ENCODE measurements at regions not wholly inside any gene's neighbourhood (a gene's known extent, or its start where the extent isn't known, plus 50 kb on each side); places are given as distances from the start of the nearest gene placed in this dataset.

- CTCF ChIA-PET: no interaction called here
- POLR2A ChIA-PET: no interaction called here
Measured at GRCh38 chr18:7288544-7288943, 57.7 kb downstream of the LRRC30 start.

DNA sequence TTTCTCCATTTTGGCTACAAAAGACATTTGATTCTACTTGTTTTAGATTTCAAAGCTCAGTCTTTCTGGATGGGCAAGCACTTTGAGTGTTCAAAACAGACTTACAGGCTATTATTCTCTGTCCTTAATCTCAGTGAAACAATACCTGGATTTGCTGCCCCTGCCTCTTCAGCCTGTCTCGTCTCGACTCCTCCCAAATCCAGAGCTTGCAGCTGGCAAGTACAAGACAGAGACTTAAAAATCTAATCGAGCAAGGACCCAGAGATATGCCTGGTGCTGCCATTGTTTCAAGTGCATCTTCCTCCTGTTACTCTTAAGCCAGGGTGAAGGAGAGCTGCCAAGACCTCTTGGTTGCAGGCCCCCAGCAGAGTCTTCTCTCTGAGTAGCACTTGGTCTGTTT, 59.2 kb downstream of the LRRC30 start:
- ChIA-PET POLR2A (no interaction called here), CTCF (no interaction called here)

GRCh38 chr18:7291046-7291445, 60.2 kb downstream of the LRRC30 start:
- CTCF ChIA-PET: no interaction called here
- POLR2A ChIA-PET: no interaction called here

GRCh38 chr18:7298149-7298548, 67.3 kb downstream of the LRRC30 start:
- POLR2A ChIA-PET: no interaction called here
- CTCF ChIA-PET: no interaction called here

GRCh38 chr18:7301094-7301493, 70.2 kb downstream of the LRRC30 start:
- CTCF ChIA-PET: no interaction called here
- POLR2A ChIA-PET: no interaction called here

DNA sequence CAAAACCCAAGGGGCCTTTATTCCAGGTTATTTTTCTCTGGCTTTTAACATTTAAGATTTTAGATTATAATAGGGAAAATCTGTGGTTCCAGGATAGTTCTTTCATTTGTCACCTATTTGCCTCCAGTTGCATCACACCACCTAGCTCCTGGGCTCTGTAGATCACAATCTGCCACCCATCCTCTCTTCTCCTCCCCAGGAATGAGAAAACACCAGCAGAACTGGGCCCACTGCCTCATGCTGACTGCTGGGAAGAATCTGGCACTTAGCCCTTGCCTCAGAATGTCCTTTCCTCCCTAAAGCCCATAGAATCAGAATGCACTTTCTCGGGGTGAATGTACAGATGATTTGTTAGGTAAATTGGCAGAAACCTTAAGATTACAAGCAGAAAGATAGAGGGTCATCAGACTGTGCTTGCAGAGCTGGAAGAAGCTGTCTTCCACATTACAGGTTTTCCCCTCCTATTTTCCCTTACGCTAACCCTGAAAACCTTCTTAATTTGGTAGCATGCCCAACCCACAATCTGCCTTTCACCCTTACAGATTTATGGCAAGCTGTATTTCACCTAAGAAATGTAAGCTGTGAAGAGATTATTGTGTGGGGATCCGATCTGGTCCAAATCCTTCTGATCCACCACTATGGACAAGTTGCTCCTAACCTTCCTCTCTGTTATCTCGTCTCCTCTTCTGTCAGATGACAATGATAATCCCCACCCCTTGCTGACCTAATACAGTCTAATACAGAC, 72.6 kb downstream of the LRRC30 start:
- ChIA-PET CTCF (no interaction called here), POLR2A (no interaction called here)

DNA sequence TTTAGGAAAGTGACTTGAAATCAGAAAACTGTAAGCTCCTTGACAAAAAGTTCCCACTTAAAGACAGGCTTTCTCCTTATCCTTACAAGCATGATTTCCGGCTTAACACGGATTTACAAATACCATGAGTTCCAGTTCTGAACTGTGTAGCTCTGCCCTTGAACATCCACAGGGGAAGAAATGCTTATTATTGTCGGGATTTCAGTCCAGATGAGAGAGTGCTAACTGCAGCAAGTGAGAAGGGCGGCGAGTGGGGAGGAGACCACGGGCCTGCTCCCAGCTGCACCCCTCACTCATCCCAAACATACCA, 73.1 kb downstream of the LRRC30 start:
- POLR2A ChIA-PET: no interaction called here
- CTCF ChIA-PET: interaction anchor here (0.6 kb wide), 1 partner anchor 1238 kb away, joined by 3 read pairs; no protein-coding TSS in a partner anchor

- CTCF ChIA-PET: no interaction called here
Measured at GRCh38 chr18:7305416-7305815, 74.5 kb downstream of the LRRC30 start.

DNA sequence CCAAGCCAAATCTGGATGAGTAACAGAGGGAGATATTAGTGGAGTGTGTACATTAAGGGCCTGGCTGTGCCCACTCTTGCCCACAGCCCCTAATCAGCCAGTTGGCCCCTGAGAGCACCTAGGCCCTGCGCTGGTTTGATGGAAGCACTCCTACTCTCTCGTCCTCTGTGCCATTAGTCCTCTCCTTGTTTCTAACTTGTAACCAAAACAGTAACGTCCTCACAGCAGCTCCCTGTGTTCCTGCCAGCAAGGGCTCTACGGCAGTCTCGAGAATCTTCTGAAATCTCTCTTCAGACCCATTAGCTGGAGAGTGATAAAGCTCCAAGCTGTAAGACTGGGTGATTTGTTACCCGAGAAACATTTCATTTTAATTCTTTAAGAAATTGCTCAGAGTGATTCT, 76.1 kb downstream of the LRRC30 start:
- POLR2A ChIA-PET: no interaction called here
- CTCF ChIA-PET: no interaction called here

More at GRCh38 chr18:7305416-7305815, 74.5 kb downstream of the LRRC30 start:
- POLR2A ChIA-PET: no interaction called here

DNA sequence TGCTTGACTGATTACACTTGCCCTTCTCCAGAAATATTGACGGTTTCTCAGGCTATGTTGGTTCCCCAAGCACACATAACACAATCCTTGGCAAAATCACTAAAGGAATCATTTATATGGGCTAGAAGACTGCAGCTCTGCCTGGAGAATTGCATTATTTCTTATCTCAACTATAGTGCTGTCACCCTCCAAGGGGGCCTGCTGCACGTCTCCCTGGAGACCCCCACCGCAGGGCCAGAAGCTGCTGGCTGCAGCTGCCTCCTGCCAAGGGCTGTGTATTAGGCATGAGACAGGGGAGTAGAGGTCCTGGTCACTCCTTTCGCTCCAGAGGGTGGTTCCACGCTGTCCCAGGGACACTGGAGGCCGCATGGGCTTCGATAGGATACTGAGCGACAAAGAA, 76.6 kb downstream of the LRRC30 start:
- POLR2A ChIA-PET: no interaction called here
- CTCF ChIA-PET: no interaction called here

- ChIA-PET CTCF (no interaction called here), POLR2A (no interaction called here)
Measured at GRCh38 chr18:7317804-7318231, 86.9 kb downstream of the LRRC30 start.

DNA sequence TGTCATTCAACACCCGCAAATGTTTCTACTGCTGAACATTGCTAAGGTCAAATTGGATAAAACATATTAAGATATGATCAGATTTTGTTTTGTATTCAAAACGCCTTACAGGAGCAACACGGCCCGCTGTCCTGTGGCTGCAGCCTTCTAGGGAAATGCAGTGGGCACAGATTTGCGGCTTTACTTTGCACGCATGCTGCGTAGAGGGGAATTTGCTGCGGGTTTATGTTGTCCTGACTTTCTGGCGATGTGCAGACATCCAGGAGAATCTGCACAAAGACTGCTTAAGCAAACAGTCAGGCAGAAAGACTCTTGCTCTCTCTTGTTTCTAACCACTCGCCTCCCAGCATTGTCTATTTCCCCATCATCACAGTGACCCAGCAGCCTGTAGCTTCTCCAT, 88.3 kb downstream of the LRRC30 start:
- POLR2A ChIA-PET: no interaction called here
- CTCF ChIA-PET: no interaction called here

DNA sequence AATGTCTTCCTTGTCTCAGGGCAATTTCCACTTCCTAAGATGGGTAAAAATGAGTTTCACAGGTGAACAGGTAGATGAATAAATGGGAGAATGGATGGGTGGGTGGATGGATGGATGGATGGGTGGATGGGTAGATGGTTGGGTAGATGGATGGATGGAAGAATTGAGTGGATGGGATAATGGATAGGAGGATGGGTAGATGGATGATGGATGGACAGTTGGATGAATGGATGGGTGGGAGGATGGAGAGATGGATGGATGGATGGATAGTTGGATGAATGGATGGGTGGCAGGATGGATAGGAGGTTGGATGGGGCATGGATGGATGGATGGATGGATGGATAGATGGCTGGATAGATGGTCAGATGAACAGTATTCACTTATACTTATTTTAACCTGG, 90.9 kb downstream of the LRRC30 start:
- ChIA-PET POLR2A (no interaction called here), CTCF (no interaction called here)

GRCh38 chr18:7322817-7323485, 92.1 kb downstream of the LRRC30 start:
- POLR2A ChIA-PET: no interaction called here
- CTCF ChIA-PET: no interaction called here

DNA sequence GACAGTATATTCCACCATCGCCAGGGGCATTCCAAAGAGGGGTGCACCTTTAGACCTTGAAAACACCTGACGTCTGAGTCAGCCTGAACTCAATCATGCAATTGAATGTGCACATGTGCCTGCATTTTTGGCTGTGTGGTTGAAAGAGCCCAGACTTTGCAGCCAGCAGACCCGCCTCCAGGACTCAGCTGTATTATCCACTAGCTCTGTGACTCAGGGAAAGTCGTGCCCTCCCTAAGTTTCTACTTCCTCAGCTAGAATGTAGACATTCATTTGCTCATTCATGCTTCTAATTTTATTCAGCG, 94.2 kb downstream of the LRRC30 start:
- ChIA-PET POLR2A (no interaction called here), CTCF (no interaction called here)

DNA sequence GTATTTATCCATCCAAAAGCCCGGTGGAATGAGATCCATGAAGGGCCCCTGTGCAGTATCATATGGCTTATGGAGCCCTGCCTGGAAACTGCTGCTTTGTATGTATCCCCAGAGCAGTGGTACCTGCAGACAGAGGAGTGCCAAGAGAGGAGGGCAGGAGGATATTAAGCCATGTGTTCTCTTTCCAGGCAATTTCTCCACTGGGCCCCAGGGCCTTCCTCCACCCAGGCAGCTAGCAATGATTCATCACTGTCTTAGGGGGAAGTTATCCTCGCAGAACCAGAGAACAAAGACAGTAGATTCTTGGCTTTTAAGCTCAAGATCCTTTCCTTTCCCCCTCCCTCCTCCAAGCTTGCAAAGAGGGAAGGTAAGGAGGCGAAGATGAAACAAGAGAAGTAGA, 98.1 kb downstream of the LRRC30 start:
- POLR2A ChIA-PET: no interaction called here
- CTCF ChIA-PET: no interaction called here

DNA sequence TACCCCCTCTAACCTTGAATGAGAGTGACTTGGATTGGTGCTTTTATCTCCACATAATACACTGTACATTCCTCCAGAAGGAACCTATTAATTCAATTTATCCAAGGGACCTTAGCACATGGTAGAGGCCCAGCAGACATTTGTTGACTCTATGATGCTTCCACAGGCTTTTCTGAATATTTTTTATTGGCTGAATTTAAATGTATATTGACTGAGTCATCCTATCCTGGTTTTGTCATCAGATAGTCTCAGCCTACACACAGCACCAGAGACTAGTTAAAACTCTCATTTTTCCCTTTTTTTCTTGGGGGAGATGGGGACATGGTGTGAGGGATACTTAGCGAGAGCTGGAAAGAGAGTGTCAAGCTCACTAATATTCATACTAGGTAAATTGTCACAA, 101.6 kb downstream of the LRRC30 start:
- ChIA-PET CTCF (no interaction called here), POLR2A (no interaction called here)

GRCh38 chr18:7333025-7333562, 102.2 kb downstream of the LRRC30 start:
- POLR2A ChIA-PET: no interaction called here
- CTCF ChIA-PET: no interaction called here

DNA sequence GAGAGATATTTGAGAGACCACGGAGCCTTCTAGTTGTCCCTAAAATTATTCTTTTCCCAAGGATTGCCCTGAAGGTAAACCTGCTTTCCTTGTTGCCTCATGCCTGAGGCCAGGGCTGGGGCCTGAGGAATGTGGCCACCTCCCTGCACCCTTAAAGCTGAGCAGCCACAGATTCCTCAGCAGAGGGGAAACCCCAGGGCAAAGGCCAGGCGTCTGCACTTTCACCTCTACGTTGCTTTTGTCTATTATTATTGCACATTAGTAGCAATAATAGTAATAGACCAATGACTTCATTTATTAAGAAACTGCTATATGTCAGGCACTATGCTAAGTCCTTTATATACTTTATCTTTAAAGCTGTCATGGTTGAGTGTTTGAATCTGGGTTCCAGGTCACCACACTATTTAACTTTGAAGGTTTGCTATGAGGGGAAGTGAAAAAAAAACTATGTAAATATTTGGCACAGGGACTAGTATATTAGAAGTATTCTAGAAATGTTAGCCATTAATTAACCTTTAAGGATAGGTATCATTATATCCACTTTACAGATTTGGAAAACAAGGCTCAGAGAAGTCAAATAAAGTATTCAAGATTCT, 104.2 kb downstream of the LRRC30 start:
- ChIA-PET POLR2A (no interaction called here), CTCF (no interaction called here)

DNA sequence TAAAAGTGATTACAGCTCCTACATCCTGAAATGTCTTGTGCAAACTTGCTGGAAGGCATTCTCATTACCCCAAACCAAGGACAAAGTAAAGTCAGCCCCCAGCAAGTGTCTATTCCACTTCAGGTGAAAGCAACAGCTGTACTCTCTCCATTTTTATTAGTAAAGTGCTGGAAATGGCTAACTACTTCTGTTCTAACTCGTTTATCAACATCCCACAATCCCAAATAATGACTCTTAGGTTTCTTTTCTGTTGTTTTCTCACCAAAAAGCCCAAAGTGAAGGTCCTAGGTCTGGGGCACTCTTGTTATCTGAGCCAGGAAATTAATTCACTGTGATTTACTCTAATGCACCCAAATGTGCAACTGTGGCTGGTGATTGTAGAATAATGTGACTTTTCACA, 105.7 kb downstream of the LRRC30 start:
- CTCF ChIA-PET: no interaction called here
- POLR2A ChIA-PET: no interaction called here

DNA sequence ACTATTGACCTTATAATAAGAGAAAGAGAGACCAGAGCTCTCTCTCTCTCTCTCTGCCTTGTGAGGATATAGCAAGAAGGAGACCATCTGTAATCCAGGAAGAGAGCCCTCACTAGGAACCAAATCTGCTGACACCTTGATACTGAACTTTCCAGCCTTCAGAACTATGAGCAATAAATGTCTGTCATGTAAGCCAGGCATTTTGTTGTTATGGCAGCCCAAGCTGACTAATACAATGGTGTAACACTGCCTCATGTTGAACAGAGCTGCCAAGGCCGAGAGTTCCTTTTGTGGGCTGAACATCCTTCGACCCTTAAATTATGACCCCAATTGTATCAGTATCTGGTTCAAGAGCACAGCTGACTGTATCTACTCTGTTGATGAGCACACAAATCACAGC, 108.0 kb downstream of the LRRC30 start:
- ChIA-PET POLR2A (no interaction called here), CTCF (no interaction called here)
